ENCODE measurements at regions not wholly inside any gene's neighbourhood (a gene's known extent, or its start where the extent isn't known, plus 50 kb on each side); places are given as distances from the start of the nearest gene placed in this dataset.

DNA sequence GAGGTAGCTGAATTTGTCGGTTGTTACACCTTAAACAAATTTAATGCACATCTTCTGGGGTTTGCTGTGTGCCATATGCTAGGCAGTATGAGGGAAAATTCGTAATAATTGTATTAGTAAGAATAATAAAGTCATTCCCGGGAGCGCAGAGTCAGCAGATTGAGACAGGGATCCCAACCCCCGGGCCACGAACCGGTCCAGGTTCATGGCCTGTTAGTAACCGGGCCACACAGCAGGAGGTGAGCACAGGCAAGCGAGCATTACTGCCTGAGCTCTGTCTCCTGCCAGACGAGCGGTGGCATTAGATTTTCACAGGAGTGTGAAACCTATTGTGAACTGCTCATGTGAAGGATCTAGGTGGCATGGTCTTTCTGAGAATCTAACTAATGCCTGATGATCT, 114.9 kb downstream of the PCDH7 start:
- intact Hi-C loops (cut with DNase I) = no loop called here
- no peak for DNase-seq

GRCh38 chr4:30836231-30836630, 116.1 kb downstream of the PCDH7 start:
- intact Hi-C loops (cut with DNase I) = no loop called here
- no peak for DNase-seq

DNA sequence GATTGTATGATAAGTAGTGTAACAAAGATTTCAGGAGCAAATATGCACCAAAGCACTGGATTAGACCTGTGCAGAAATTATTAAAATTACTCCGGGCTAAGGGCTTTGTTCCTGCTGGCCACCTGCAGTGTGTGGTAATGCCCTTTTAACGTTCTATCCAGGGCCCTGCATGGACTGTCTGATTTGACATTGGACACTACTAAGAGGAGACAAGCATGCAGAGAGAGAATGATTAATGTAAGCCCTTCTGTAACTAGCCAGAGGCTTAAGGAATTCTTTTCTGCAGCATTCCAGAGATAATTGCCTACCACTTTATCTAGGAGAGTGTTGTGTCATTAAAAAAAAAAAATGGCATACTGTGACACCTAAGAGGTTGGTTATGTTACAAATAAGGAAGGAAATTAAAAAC, 117.0 kb downstream of the PCDH7 start:
- intact Hi-C loops (cut with DNase I) = no loop called here

GRCh38 chr4:30837861-30838260, 117.7 kb downstream of the PCDH7 start:
- no peak for DNase-seq
- intact Hi-C loops (cut with DNase I) = no loop called here

More for the DNA sequence above, 117.0 kb downstream of the PCDH7 start:
- DNase-seq = no peak

- intact Hi-C loops (cut with DNase I) = no loop called here
- DNase-seq = no peak
These were observed 118.2 kb downstream of the PCDH7 start for GRCh38 chr4:30838331-30838730.

DNA sequence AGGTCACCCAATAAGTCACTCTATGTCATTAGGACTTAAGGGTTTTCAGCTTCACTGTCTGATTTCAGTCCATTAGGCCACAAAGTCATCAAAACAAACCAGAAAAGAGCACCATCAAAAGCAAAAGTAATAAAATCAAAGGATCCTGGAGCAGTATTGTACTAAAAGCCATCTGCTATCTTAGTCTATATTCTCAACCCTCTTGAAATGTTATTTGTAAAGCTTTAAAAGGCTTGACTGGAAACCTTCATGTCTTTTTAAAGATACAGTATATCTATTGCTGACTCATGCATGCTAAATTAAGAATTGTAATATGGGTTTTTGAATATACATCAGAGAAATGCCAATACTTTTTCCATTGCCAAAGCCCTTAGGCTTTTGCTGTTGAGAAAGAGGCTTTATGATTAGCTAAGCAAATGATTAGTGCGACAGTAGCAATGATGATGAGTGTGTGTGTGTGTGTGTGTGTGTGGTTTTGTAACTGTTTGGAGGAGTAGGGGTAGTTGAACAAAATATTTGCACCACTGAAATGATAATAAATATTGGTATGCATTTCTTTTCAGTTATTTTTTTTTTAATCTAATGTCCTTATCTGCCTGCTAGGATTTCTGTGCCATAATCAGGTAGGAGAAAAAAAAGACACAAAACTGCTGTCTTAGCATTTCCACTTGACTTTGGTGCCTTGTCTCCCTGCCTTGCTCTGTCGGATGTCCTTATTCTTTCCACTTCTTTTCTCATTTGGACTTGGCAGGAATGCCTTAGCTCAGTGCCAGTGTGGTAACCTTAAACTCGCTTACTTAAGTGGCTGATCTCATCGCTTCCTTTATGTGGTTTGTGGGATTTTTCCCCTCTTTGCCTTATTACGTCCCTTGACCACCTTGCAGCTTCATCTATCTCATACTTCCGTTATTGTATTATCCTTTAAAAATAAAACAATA, 119.7 kb downstream of the PCDH7 start:
- no peak for DNase-seq
- intact Hi-C loops (cut with DNase I) = no loop called here

- DNase-seq = no peak
- intact Hi-C loops (cut with DNase I) = no loop called here
These were observed 120.4 kb downstream of the PCDH7 start for GRCh38 chr4:30840571-30840970.

GRCh38 chr4:30842142-30842541, 122.0 kb downstream of the PCDH7 start:
- intact Hi-C loops (cut with DNase I) = no loop called here
- no peak for DNase-seq

DNA sequence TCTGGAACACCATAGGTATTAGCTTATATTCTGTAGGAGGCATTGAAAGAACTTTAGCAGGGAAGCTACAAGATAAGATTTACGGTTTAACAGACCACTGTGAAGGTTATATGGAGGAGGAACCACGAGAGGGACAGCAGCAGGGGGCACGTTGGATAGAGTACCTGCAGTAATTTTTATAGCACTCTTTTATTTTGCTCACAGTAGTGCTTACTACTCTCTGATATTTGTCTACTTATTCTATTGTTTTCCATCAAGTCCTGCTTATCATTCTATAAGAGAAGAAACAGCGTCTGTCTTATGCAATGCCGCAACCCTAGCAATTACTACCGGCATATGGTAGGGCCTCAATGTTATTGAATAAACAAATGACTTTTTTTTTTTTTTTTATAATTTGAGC, 122.5 kb downstream of the PCDH7 start:
- intact Hi-C loops (cut with DNase I) = no loop called here
- DNase-seq = no peak

DNA sequence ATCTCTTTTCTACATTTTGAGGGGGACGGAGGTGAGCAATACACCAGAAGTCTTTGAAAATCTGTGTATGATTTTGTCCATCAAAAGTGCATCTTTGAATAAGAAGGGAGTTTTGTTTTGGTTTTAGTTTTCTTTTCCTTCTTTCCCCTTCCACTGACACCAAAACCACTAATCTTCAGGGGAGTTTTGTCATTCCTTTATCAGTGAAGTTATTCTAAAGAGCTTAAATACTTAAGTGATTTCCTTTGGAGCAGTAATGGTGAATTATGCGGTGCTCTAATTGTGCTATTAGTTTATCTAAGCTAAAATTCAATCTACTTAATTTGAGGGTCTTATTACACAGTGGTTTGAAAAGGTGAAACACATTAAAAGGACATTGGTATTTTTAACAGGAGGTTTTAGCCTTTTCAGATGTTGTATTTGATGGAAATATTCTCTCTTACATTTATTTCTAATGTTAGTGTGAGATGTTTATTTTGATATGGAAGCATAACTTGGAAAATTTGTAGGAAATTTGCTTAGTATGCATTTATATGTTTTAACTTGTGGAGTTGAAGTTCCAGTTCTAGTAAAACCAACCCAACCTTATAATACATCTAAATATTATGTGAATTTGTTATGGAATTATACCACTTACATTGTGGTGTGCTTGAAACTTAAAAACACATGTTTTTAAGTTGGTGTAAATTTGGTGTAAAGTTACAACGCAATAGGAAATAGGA, 124.9 kb downstream of the PCDH7 start:
- intact Hi-C loops (cut with DNase I) = no loop called here
- no peak for DNase-seq

DNA sequence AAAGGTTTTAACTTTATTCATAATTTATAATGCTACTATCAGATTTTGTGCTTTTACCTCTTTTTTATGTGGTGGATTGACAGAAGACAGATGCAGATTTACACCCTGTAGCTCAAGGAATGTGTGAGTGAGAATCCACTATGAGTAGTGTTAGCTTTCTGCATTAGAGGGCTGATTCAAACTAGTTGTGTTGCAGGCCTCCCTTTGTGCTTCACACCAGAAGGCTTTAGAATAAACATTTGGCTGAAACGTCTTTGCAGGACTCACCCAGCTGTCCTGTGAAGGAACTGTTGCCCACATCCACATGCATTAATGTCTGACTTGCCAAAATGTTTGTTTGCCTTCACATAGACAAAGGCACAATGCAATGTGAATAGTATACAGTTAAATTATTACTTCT, 127.0 kb downstream of the PCDH7 start:
- DNase-seq = no peak

DNA sequence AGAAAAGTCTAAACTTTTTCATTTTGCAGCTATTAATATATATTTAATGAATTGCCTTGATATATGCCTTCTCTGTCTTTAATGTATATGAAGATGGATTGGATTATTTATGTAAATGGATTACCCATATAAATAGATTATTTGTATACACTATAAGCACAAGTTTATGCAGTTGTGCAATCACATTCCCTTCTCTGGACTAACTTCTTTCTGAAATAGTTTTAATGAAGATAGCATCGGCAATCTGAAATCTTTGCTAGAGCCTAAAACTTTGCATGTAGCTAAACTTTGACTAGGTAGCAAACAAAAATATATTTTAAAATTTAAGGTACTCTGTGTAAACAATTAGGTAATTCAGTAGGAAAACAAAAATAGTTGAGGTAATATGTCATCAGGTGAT, 127.8 kb downstream of the PCDH7 start:
- DNase-seq = no peak
- intact Hi-C loops (cut with DNase I) = no loop called here

More for the DNA sequence above, 127.0 kb downstream of the PCDH7 start:
- intact Hi-C loops (cut with DNase I) = no loop called here

DNA sequence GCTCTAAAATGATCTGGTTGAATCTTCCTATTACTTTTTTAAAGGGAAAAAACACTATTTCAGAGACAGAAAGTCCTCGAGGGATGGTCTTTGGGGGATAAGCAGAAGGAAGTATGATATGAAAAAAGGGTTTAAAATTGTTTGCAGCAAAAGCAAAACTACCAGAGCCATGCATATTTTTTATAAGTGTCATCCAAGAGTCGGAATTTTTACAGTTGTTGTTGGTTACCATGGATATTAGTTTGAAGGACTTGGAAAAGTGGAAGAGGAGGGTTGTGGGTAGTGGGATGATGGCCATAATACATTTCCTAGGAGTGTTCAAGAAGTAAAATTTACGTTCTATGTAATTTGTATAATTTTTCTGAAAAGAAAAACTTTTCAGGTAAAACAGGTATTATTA, 134.4 kb downstream of the PCDH7 start:
- no peak for DNase-seq

GRCh38 chr4:30855232-30855631, 135.1 kb downstream of the PCDH7 start:
- intact Hi-C loops (cut with DNase I) = no loop called here
- DNase-seq = no peak

More for the DNA sequence above, 134.4 kb downstream of the PCDH7 start:
- intact Hi-C loops (cut with DNase I) = no loop called here

- peak in 4 of 42 donors; percentile 21 to 39 (median 24) for DNase-seq
- intact Hi-C loops (cut with DNase I) = no loop called here
These were observed 136.8 kb downstream of the PCDH7 start for GRCh38 chr4:30856795-30857564.

GRCh38 chr4:30860978-30861377, 140.8 kb downstream of the PCDH7 start:
- intact Hi-C loops (cut with DNase I) = no loop called here
- no peak for DNase-seq

DNA sequence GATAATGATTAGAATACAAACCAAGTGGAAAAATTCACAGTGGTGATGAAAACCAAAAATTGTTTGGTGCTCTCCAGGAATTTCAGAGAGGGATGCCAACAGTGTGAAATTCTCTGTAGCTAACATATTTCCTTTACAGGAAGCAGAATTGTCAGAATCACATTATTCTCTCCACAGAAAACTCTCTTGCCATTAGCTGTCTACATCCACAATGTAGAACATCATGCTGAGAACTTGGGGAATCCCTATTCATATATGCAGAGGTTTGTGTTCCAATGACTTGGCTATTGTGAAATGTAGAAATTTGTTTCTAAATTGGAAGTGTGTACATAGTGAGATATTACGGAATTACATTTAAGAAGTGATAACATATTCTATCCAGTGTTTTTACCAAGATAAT, 142.0 kb downstream of the PCDH7 start:
- intact Hi-C loops (cut with DNase I) = no loop called here
- no peak for DNase-seq

GRCh38 chr4:30863021-30863420, 142.9 kb downstream of the PCDH7 start:
- intact Hi-C loops (cut with DNase I) = no loop called here
- no peak for DNase-seq

- intact Hi-C loops (cut with DNase I) = no loop called here
- DNase-seq = no peak
These were observed 145.5 kb downstream of the PCDH7 start for GRCh38 chr4:30865691-30866090.

DNA sequence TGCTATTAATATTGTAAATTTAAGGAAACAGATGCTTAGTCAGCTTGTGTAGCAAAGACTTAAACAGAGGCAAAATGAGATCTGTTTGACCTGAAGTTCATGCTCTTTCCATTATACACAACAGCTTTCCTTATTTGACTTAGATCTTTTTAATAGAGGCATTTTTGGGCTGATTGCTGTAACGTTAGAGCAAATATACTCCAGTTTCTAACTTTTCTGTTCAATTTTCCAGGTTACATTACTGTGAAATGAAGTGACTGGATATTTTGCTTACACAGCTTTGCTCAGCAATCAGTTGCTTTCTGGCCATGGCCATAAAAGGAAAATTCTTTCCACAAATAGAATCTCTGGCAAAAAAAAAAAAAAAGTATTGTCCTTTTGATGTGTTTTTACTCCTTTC, 146.2 kb downstream of the PCDH7 start:
- intact Hi-C loops (cut with DNase I) = no loop called here
- DNase-seq = no peak
